GM19193 (cell line): ENCODE measurements at regions not wholly inside any gene's neighbourhood (a gene's known extent, or its start where the extent isn't known, plus 50 kb on each side); places are given as distances from the start of the nearest gene placed in this dataset.

Source experiments
- POLR2A ChIP-seq: IDR thresholded peaks from 4 replicates; pipeline ENCODE4 v1.6.1; 2011; ENCODE audit not compliant: insufficient read depth, insufficient read length; ENCODE audit errors: extremely low read depth

DNA sequence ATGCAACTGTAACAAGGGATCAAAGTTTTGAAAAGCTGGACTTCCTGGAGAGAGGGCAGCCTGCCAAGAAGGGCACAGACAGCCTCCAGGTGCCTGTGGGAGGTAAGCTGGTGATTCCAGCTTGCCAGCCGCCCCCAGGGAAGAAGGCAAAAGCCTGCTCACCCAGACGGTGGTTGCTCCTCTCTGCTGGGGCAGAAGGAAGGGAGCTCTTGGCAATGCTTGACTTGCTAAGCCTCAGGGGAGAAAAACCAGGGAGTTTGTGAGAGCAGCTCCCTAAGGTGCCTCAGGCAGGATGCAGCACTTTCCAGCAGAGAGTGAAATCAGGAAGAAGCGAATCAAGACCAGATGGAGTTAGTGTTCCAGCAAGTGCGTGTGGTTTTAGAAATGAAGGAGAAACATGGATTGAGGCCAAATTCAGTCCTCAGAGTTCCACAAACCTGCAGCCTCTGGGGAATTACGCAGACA is 553.6 kb downstream of the BUD13 start:
- no peak for TF ChIP-seq POLR2A

DNA sequence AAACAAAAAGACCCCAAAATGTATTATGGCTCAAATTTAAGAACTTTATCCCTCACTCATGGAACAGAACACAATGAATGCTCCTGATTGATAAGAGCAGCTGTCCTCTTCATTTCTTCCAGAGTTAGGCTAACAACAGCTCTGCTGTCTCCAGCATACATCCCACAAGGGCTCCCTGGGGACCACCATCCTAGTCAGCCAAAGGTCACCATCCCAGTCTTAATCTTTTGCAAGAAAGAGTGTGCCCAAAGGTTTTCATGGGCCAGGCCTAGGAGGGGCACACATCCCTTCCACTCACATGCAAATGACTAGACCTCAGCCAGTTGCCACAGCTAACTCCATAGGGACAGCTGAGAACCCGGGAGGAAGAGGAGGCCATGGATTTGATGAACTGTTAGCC is 555.3 kb downstream of the BUD13 start:
- TF ChIP-seq POLR2A, result no peak

DNA sequence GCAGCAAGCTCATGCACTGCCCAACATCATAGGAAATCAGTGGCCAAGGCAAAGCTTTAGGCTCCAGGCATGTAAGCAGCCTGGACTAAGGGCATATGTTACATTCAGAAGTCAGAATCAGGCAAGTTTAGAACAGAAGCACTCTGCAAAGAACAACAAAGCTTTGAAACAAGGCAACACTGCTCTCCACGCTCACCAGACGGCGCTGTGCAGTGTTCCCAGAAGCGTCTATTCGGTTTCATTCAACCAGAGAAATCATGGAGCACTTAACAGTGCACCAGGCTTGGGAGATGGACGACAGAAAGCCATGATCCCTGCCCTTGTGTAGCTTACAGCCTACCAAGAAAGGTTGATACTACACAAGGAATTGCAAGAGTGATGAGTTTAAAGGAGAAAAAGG is 555.8 kb downstream of the BUD13 start:
- TF ChIP-seq POLR2A, result no peak

DNA sequence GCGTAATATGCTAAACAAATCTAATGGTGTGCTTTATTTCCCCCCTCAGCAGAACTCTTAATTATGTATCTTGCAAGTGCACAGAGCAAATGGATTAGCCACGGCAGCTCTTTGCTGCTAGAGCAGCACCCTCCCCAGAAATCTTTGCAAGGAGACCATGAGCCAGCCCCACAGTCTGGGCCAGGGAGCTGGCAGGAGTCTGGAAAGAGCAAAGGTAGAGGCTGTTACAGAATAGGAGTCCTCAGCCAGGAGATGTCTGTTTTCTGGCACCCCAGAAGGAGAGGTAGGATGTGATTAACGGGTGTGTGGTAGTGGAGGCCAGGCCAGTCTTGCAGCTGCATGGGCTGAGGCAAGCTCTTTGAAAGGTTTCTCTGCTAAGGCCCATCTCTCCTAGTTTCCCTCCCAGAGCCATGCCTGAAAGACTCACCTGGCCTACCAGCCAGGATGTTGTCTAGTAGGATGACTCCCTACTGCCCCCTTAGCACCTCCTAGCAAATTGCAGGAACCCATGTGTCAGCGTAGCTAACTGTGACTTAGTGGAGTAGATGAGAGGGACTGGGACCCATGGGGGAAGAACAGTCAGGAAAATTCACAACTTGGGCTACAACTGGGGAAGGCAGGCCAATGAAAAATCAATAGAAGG is 557.2 kb downstream of the BUD13 start:
- TF ChIP-seq POLR2A, result no peak

DNA sequence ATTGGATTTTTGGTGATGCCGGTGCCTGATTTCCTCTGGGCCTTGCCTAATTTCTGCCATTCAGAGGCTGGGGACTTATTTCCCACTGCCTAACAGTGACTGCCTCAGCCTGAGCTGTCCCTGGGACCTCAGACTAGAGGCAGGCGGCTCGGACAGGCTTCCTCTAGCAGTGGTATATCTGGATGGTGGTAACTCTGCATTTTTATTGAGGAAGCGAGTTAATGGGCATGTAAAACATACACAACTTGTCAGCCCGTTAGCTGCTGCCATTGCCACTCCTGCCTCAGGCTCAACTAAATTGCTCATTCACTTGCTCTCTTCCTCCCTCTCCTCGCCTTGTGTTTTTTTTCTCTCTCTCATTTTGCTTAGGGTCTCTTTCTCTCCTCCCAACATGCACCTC is 561.6 kb downstream of the BUD13 start:
- no peak for TF ChIP-seq POLR2A

DNA sequence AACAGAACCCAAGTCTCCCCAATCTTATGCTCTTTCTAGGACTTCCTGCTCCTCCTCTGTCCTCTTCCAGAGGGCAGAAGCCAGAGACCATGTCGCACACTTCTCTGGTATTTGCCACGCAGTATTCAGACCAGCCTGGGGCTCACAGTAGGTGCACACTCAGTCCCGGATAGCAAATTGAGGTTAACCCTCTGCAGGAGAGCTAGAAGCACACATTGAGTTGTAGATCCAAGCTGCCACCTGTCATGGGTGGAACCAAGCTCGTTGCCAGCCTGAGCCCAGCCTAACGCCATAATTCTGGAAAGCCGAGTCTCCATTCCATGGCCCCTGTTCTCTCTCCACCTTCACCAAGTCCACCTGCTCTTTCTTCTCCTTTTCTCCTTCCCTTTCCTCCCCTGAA is 562.1 kb downstream of the BUD13 start:
- no peak for TF ChIP-seq POLR2A

DNA sequence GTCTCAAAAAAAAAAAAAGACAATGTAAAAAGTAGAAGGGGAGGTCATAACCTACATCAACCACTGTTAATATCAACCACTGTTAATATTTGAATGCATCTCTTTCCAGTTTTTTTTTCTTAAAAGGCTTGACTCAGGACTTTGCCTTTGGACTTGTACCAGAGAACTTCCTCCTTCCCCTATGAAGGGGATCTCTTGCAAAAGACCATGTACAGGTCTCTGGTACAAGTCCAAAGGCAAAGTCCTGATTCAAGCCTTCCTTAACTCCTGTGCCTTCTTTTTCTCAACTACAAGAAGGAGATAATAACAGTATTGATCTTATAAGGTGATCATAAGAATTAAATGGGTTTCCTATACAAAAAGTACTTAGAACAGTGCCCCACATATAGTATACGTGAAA is 563.5 kb downstream of the BUD13 start:
- no peak for TF ChIP-seq POLR2A

DNA sequence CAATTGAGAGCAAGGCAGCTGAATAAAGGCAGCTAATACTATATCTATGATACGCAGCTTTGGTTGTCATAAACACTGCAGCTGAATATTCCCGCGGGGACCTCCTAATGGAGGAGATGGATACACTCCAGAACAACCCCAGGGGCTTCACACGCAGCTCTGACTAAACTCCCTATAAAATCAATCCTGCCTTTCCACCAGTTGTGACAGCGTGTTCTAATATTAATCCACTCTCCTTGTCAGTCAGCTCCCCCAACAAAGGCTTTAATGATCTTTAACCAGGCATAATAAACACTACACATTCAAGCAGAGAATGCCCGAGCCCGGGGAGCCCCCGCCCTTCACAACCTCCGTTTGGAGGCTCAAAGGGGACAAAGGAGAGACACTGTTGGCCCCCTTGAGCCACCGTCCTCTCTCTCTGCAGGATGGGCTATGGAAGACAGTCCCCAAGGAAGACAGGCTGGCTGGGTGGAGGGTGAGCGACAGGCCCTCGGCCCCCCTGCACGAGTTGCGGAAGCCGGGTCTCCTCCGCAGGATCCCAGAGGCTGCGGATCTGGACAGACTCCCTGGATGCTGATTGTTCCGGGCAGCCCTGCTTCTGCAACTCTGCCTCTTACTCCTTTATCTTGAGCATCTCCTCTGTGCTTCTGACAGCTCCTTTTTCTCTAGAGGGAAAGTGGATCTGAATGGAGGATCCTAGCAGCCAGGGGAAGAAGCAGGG is 565.2 kb downstream of the BUD13 start:
- no peak for TF ChIP-seq POLR2A

DNA sequence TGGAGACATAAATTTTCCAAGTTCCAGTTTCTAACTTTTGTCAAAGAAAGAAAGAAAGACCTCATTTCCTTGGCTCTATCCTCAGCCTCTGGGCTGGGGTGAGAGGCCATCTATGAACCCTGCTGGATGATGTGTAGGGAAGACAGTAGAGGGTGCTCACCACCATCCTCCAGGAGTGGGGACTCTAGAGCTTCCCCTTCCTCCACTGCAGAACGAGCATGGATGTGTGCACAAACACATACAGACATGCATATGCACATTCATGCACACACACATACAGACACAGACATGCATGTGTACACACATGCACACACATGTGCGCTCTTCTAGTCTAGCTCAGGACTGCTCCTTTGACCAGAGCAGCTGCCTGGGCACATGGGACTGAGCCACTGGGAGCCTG is 565.8 kb downstream of the BUD13 start:
- no peak for TF ChIP-seq POLR2A

DNA sequence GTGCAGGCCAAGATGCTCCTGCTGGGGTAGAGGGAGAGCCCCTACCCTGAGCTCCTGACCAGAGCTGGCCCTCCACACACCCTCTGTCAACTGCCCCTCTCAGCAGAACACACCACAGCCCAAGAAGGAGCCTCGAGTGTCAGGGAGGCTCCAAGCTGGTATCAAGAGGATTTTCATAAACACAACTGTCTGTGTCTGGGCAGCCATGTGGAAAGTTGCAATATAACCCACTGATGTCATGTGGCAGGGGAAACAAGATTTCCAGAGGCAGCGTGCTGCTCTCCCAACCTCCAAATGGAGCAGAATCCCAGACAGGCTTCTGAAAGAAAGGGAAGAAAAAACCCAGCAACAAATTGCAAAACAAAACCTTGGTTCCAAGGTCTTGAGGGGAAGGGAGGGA is 569.9 kb downstream of the BUD13 start:
- no peak for TF ChIP-seq POLR2A

DNA sequence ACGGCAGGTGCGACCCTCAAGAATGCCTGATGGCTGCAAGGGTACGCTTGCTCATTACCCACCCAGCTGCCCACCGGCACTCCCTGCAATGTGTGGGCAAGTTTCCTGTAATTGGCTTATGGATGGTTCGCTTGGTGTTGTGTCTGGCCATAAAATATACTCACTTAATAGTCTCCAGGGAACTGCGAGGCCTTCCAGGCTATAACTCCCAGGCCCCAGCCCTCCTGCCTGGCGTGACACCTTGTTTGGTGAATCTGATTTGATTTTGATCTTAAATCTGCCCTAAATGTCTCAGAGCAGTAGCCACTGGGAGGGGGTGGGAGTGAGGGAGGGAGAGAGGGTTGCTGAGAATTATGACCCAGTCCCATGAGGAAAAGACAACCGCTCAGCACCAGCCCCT is 572.2 kb downstream of the BUD13 start:
- TF ChIP-seq POLR2A, result no peak

DNA sequence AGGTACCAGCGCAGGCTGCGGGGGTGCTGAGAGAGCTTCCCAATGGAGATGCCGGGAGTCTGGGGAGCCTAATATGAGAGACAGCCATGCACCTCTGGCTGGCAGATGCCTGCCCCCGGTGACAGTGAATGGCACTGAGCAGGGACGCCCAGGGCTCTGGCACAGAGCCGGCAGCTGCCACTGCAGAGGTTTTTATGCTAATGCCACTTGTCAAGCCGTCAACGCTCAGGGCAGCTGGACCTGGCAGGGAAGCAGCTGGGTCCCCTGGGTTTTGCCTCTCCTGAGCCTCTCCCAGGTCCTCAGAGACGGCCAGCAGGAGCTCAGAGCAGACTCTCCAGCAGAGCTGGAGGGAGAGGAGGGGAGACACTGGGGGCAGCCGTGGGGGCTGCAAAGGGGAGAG is 573.6 kb downstream of the BUD13 start:
- no peak for TF ChIP-seq POLR2A

DNA sequence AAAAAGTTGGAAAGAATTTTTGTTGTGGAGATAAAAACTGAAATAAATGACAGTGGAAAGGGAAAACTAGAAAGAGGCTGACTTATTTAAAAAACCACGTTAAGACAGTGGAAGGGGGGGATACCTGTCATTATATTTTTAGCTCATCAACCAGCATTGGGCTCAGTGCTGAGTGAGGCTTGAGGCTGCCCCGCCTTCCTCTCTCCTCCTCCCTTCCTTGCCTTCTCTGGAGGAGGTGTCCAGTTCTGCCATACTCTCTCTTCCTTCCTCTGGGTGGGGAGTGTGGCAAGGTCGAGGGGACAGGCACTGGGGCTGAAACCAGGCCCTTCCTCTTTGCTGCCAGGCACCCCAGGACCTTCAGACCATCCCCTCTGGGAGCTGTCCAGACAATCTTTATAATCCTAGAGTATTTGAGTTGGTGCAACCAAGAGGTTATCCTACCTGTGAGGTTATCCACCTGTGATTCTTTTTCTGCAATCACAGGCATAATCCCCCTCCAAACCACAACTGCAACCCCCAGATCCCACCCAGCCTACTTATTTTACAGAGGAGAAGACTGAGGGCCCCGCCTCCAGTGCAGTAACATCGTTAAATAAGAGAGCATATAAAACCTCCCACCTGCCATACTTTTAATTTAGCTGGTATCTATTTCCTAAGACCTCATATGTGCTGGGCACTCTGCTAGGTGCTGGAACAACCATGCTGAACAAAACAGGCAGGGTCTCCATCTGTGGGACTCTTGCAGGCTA is 578.5 kb downstream of the BUD13 start:
- TF ChIP-seq POLR2A, result no peak

DNA sequence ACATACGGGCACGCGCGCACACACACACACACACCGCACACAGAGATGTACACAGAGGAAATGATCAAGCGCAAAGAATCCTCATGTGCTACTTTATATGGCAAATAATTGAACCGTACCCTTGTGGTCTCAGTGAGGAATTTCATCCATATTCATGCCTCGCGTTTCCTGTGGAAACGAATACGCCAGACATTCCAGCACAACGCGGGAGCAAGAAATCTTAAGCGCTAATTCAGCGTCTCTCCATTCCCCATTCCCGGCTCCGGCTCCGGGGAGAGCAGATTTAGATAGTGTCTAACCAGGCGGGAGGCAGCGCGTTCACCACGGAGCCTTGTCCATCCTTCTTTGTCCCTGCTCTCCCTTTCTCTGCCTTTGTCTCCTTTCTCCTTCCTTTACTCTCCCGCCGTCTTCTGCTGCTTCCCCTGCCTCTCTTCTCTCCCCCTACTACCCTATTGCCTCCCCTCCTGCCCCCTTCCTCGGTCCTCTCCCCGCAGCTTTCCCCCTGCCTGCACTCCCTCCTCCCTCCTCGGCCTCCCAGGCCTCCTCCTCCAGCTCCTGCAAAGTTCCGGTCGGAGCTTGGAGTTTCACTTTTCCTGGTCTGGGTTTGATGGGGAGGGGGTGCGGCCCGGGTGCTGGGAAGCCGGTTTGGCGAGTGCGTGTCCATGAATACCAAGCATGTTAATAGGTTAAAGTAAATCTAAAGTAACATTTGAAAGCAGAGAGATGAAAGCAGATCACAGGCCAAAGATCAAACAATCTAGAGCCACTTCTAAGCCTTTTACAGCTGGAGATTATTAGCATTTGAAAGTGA is 579.3 kb downstream of the BUD13 start:
- no peak for TF ChIP-seq POLR2A
